CD14-positive monocyte (primary cell): ENCODE measurements at regions not wholly inside any gene's neighbourhood (a gene's known extent, or its start where the extent isn't known, plus 50 kb on each side); places are given as distances from the start of the nearest gene placed in this dataset.

Source experiments
- DNase-seq, 3 donors: peaks; one replicate each; pipeline ENCODE4 v3.0.0-alpha.2; 2011 to 2022
- H2AFZ ChIP-seq: 2 replicates; pipeline ENCODE4 v1.6.0; 2012; ENCODE audit warnings: mild to moderate bottlenecking, low read depth, low read length, inconsistent platforms; ENCODE audit not compliant: insufficient read depth, poor library complexity, severe bottlenecking
- H3K27ac ChIP-seq, 2 donors: 1 replicate in 1 of 2; 2 replicates in 1 of 2; pipeline ENCODE4 v1.5.1; 2012 to 2013; ENCODE audit warnings: low read length in 2 of 2, control low read depth in 1 of 2, inconsistent platforms in 1 of 2, low read depth in 1 of 2, mild to moderate bottlenecking in 1 of 2
- H3K27me3 ChIP-seq, 2 donors: one replicate each; pipeline versions ENCODE4 v1.6.0 to v1.6.1; 2011 to 2013; ENCODE audit warnings: low read length in 2 of 2; ENCODE audit not compliant: control insufficient read depth in 2 of 2, insufficient read depth in 2 of 2
- H3K36me3 ChIP-seq, 2 donors: replicated peaks in 1 of 2; 1 replicate in 1 of 2; 2 replicates in 1 of 2; pipeline versions ENCODE4 v1.5.1 to v1.6.1; 2012 to 2013; ENCODE audit warnings: low read length in 2 of 2, control low read depth in 1 of 2, inconsistent platforms in 1 of 2, mild to moderate bottlenecking in 1 of 2; ENCODE audit not compliant: insufficient read depth in 2 of 2, control insufficient read depth in 1 of 2
- H3K4me1 ChIP-seq, 2 donors: 1 replicate in 1 of 2; 2 replicates in 1 of 2; pipeline versions ENCODE4 v1.5.1 to v1.6.1; 2012 to 2013; ENCODE audit warnings: low read length in 2 of 2, control low read depth in 1 of 2, inconsistent platforms in 1 of 2, mild to moderate bottlenecking in 1 of 2, moderate library complexity in 1 of 2; ENCODE audit not compliant: insufficient read depth in 2 of 2, control insufficient read depth in 1 of 2
- H3K4me2 ChIP-seq: replicated peaks from 2 replicates; pipeline ENCODE3; 2012; ENCODE audit warnings: low read length, moderate library complexity, mild to moderate bottlenecking; ENCODE audit not compliant: poor library complexity, severe bottlenecking; ENCODE audit errors: extremely low read depth
- H3K4me3 ChIP-seq, 3 experiments: fragments of 200-600 bp in 1 of 3; sonication (generic) in 1 of 3; replicated peaks in 1 of 3; 1 replicate in 2 of 3; 2 replicates in 1 of 3; pipeline ENCODE4 v1.5.1; 2011 to 2013; ENCODE audit warnings: low read length in 3 of 3, mild to moderate bottlenecking in 3 of 3, control low read depth in 2 of 3, low read depth in 2 of 3, inconsistent platforms in 1 of 3, moderate library complexity in 1 of 3
- H3K79me2 ChIP-seq: 2 replicates; pipeline ENCODE4 v1.6.0; 2012; ENCODE audit warnings: mild to moderate bottlenecking, control low read depth, inconsistent platforms, low read length, moderate library complexity; ENCODE audit not compliant: insufficient read depth
- H3K9ac ChIP-seq: 2 replicates; pipeline ENCODE4 v1.6.0; 2017; ENCODE audit warnings: low read length, mild to moderate bottlenecking; ENCODE audit not compliant: insufficient read depth, poor library complexity, severe bottlenecking
- H3K9me3 ChIP-seq, 2 donors: replicated peaks in 1 of 2; 1 replicate in 1 of 2; 2 replicates in 1 of 2; pipeline versions ENCODE4 v1.5.1 to v1.6.1; 2012 to 2013; ENCODE audit warnings: low read length in 2 of 2, control low read depth in 1 of 2; ENCODE audit not compliant: control insufficient read depth in 1 of 2, insufficient read depth in 1 of 2
- H4K20me1 ChIP-seq: 2 replicates; pipeline ENCODE4 v1.6.0; 2012; ENCODE audit warnings: mild to moderate bottlenecking, low read length, control low read depth, moderate library complexity; ENCODE audit not compliant: insufficient read depth
- H3K27ac Mint-ChIP-seq, 7 donors: one replicate each; pipeline ENCODE4 v1.8.0; 2020; ENCODE audit warnings: mild to moderate bottlenecking in 7 of 7, mixed read lengths in 7 of 7, moderate library complexity in 6 of 7, inconsistent platforms in 2 of 7
- H3K27me3 Mint-ChIP-seq, 3 donors: one replicate each; pipeline ENCODE4 v1.8.0; 2021 to 2022; ENCODE audit warnings: low read depth in 3 of 3, mild to moderate bottlenecking in 3 of 3, mixed read lengths in 3 of 3, moderate library complexity in 3 of 3, inconsistent platforms in 1 of 3
- H3K36me3 Mint-ChIP-seq, 2 donors: one replicate each; pipeline ENCODE4 v1.8.0; 2020; ENCODE audit warnings: mixed read lengths in 2 of 2, inconsistent platforms in 1 of 2, mild to moderate bottlenecking in 1 of 2
- H3K4me1 Mint-ChIP-seq: one replicate; pipeline ENCODE4 v1.8.0; 2020; ENCODE audit warnings: mild to moderate bottlenecking, mixed read lengths
- H3K4me3 Mint-ChIP-seq, 2 donors: one replicate each; pipeline ENCODE4 v1.8.0; 2020; ENCODE audit warnings: mild to moderate bottlenecking in 2 of 2, mixed read lengths in 2 of 2, moderate library complexity in 1 of 2
- H3K9me3 Mint-ChIP-seq, 7 donors: one replicate each; pipeline ENCODE4 v1.8.0; 2020 to 2022; ENCODE audit warnings: mixed read lengths in 7 of 7, mild to moderate bottlenecking in 6 of 7, moderate library complexity in 6 of 7, inconsistent platforms in 2 of 7
- CTCF ChIP-seq: fragments of 200-600 bp; IDR thresholded peaks from one replicate; pipeline ENCODE4 v1.8.0; 2022; ENCODE audit warnings: antibody characterized with exemption, mild to moderate bottlenecking
- WGBS: methylation state at CpG from one replicate; pipeline ENCODE4 v1.1.5; 2013; ENCODE audit warnings: missing lambda C conversion rate; ENCODE audit not compliant: insufficient coverage; 5-methylcytosine and 5-hydroxymethylcytosine counted together
- intact Hi-C, 2 donors: fragments of 100-400 bp; cut with micrococcal nuclease; formaldehyde crosslinking; loops; one replicate each; pipeline versions ENCODE4 v1.15.0 to v1.15.1; 2023

- WGBS: no CpG with 5 or more reads among the region's 2 CpGs
- Histone ChIP-seq H3K9me3 (no peaks in the 10 kb centered on the region), H3K4me2 (no peak overlapping the region), H3K4me3 (no peak overlapping the region), H3K36me3 (no peaks in the 10 kb centered on the region), H3K4me1 (no peaks in the 10 kb centered on the region), H2AFZ (no peak overlapping the region), H3K27ac (no peak overlapping the region), H4K20me1 (no peaks in the 10 kb centered on the region), H3K9ac (no peak overlapping the region), H3K79me2 (no peaks in the 10 kb centered on the region), H3K27me3 (no peaks in the 10 kb centered on the region)
- Mint-ChIP-seq H3K27ac (no peak overlapping the region), H3K36me3 (no peaks in the 10 kb centered on the region), H3K9me3 (peaks cover 0 to 6% (median 3%) of the 10 kb centered on the region in 7 donors), H3K4me3 (no peak overlapping the region), H3K27me3 (peaks cover 0 to 2% (median 1%) of the 10 kb centered on the region in 3 donors), H3K4me1 (no peaks in the 10 kb centered on the region)
- no peak for DNase-seq
- no peak for TF ChIP-seq CTCF
- intact Hi-C loops: no loop called here
These were observed 83.0 kb upstream of the ALG13 start for GRCh38 chrX:111597967-111598366.

DNA sequence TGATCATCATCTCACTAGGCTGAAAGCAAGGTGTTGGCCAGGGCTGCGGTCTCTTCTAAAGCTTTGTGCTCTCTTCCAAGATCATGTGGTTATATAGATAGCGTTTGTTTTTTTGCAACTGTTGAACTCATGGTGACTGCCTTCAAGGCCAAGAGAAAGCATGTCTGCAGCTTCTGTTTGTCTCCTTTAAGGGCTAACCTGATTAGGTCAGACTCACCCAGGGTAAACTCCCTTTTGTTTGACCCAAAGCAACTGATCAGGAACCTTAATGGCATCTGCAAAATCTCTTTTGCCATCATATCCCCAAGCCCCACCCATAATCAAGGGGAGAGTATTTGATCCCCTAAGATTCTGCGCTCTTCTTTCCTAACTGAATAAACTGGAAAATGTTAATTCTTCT is 72.2 kb upstream of the ALG13 start:
- intact Hi-C loops: no loop called here
- Mint-ChIP-seq H3K27ac (no peak overlapping the region), H3K27me3 (peaks cover 0 to 13% (median 2%) of the 10 kb centered on the region in 3 donors)

More for the DNA sequence above, 72.2 kb upstream of the ALG13 start:
- Histone ChIP-seq H3K4me3 (no peak overlapping the region), H3K27ac (no peak overlapping the region), H3K36me3 (no peaks in the 10 kb centered on the region), H2AFZ (no peak overlapping the region), H3K9me3 (no peaks in the 10 kb centered on the region), H3K4me1 (no peaks in the 10 kb centered on the region), H4K20me1 (no peaks in the 10 kb centered on the region), H3K9ac (no peak overlapping the region), H3K79me2 (no peaks in the 10 kb centered on the region), H3K4me2 (no peak overlapping the region), H3K27me3 (no peaks in the 10 kb centered on the region)
- TF ChIP-seq CTCF: no peak
- Mint-ChIP-seq H3K9me3 (peaks cover 0 to 6% (median 0%) of the 10 kb centered on the region in 7 donors), H3K36me3 (no peaks in the 10 kb centered on the region), H3K4me1 (no peaks in the 10 kb centered on the region), H3K4me3 (no peak overlapping the region)
- DNase-seq: no peak
- WGBS: no CpG with 5 or more reads among the region's 3 CpGs
